ENCODE measurements at regions not wholly inside any gene's neighbourhood (a gene's known extent, or its start where the extent isn't known, plus 50 kb on each side); places are given as distances from the start of the nearest gene placed in this dataset.

GRCh38 chr12:111201495-111202236 is 167.2 kb downstream of the PHETA1 start:
- TF ChIP-seq EED (IDR thresholded peaks at IDR 0.05; ENCODE audit: low read depth), result no peak
- TF ChIP-seq CBX3 (IDR thresholded peaks at IDR 0.05; ENCODE audit: borderline replicate concordance, low read depth), result no peak
- TF ChIP-seq, protein P1, sequence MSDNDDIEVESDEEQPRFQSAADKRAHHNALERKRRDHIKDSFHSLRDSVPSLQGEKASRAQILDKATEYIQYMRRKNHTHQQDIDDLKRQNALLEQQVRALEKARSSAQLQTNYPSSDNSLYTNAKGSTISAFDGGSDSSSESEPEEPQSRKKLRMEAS (IDR thresholded peaks at IDR 0.05; ENCODE audit: low read depth, low read length), result no peak
- TF ChIP-seq, protein P2, sequence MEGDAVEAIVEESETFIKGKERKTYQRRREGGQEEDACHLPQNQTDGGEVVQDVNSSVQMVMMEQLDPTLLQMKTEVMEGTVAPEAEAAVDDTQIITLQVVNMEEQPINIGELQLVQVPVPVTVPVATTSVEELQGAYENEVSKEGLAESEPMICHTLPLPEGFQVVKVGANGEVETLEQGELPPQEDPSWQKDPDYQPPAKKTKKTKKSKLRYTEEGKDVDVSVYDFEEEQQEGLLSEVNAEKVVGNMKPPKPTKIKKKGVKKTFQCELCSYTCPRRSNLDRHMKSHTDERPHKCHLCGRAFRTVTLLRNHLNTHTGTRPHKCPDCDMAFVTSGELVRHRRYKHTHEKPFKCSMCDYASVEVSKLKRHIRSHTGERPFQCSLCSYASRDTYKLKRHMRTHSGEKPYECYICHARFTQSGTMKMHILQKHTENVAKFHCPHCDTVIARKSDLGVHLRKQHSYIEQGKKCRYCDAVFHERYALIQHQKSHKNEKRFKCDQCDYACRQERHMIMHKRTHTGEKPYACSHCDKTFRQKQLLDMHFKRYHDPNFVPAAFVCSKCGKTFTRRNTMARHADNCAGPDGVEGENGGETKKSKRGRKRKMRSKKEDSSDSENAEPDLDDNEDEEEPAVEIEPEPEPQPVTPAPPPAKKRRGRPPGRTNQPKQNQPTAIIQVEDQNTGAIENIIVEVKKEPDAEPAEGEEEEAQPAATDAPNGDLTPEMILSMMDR (IDR thresholded peaks at IDR 0.05 in 2 of 3, conservative IDR thresholded peaks at IDR 0.05 in 1 of 3; ENCODE audit: control insufficient read depth in 2 of 3, extremely low read depth in 1 of 3, insufficient read depth in 1 of 3, low read depth in 3 of 3, low read length in 3 of 3), result no peak
- TF ChIP-seq MTA3 (IDR thresholded peaks at IDR 0.05; ENCODE audit: borderline replicate concordance, low read length), result no peak
- TF ChIP-seq MXI1 (IDR thresholded peaks at IDR 0.05; ENCODE audit: low read depth, low read length), result no peak
- TF ChIP-seq, protein P3, sequence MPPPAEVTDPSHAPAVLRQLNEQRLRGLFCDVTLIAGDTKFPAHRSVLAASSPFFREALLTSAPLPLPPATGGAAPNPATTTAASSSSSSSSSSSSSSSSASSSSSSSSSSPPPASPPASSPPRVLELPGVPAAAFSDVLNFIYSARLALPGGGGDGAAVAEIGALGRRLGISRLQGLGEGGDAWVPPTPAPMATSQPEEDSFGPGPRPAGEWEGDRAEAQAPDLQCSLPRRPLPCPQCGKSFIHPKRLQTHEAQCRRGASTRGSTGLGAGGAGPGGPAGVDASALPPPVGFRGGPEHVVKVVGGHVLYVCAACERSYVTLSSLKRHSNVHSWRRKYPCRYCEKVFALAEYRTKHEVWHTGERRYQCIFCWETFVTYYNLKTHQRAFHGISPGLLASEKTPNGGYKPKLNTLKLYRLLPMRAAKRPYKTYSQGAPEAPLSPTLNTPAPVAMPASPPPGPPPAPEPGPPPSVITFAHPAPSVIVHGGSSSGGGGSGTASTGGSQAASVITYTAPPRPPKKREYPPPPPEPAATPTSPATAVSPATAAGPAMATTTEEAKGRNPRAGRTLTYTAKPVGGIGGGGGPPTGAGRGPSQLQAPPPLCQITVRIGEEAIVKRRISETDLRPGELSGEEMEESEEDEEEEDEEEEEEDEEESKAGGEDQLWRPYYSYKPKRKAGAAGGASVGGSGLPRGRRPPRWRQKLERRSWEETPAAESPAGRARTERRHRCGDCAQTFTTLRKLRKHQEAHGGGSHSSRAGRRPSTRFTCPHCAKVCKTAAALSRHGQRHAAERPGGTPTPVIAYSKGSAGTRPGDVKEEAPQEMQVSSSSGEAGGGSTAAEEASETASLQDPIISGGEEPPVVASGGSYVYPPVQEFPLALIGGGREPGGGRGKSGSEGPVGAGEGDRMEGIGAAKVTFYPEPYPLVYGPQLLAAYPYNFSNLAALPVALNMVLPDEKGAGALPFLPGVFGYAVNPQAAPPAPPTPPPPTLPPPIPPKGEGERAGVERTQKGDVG (CRISPR knock-in tag; IDR thresholded peaks at IDR 0.05), result no peak
- TF ChIP-seq ATF3 (IDR thresholded peaks at IDR 0.05; ENCODE audit: borderline replicate concordance, extremely low read depth, low read depth, low read length), result no peak
- no peak for TF ChIP-seq EGR1 (IDR thresholded peaks at IDR 0.05; ENCODE audit: borderline replicate concordance in 1 of 2, low read depth in 2 of 2, low read length in 2 of 2)
